K562 (cell line): ENCODE measurements at regions not wholly inside any gene's neighbourhood (a gene's known extent, or its start where the extent isn't known, plus 50 kb on each side); places are given as distances from the start of the nearest gene placed in this dataset.

Source experiments
- ATF4 ChIP-seq: fragments of 450-650 bp; formaldehyde crosslinking; IDR thresholded peaks from 2 replicates; pipeline ENCODE4 v1.4.0; 2022; ENCODE audit warnings: mild to moderate bottlenecking, moderate library complexity
- CTCF ChIP-seq, 3 experiments: IDR thresholded peaks in 2 of 3; conservative IDR thresholded peaks in 1 of 3; 2 replicates each; pipeline ENCODE4 v1.5.1; 2011 to 2012; ENCODE audit warnings: low read length in 3 of 3, mild to moderate bottlenecking in 3 of 3, control low read depth in 2 of 3, improper control_type of control experiment in 1 of 3, inconsistent platforms in 1 of 3, low read depth in 1 of 3, mixed read lengths in 1 of 3, moderate library complexity in 1 of 3; ENCODE audit not compliant: insufficient read depth in 2 of 3
- ETS1 ChIP-seq: conservative IDR thresholded peaks from 2 replicates; pipeline ENCODE4 v1.6.1; 2011; ENCODE audit warnings: low read depth, mild to moderate bottlenecking, low read length; ENCODE audit not compliant: control insufficient read depth
- FIP1L1 ChIP-seq: fragments of 200-400 bp; formaldehyde crosslinking; IDR thresholded peaks from 2 replicates; pipeline ENCODE4 v1.6.1; 2018; ENCODE audit warnings: mild to moderate bottlenecking, low read depth, low read length; ENCODE audit not compliant: poor library complexity, severe bottlenecking
- HDAC6 ChIP-seq: IDR thresholded peaks from 2 replicates; pipeline ENCODE4 v1.6.1; 2012; ENCODE audit warnings: low read depth, mild to moderate bottlenecking, control low read depth, inconsistent platforms, low read length, moderate library complexity
- HNRNPH1 ChIP-seq: fragments of 200-400 bp; formaldehyde crosslinking; optimal IDR thresholded peaks from 2 replicates; pipeline ENCODE3; 2017; ENCODE audit warnings: low read depth, mild to moderate bottlenecking, low read length, moderate library complexity
- L3MBTL2 ChIP-seq: fragments of 450-650 bp; IDR thresholded peaks from 2 replicates; pipeline ENCODE4 v1.6.1; 2016; ENCODE audit warnings: mild to moderate bottlenecking, moderate library complexity
- MAX ChIP-seq: sonication (generic); formaldehyde crosslinking; IDR thresholded peaks from 2 replicates; pipeline ENCODE4 v1.9.0; 2022; ENCODE audit warnings: mild to moderate bottlenecking, missing genetic modification reagents
- REST ChIP-seq, 2 experiments: fragments of 450-650 bp; formaldehyde crosslinking in 1 of 2; IDR thresholded peaks; 2 replicates each; pipeline versions ENCODE4 v1.4.0 to v1.6.1; 2014 to 2020; ENCODE audit warnings: mild to moderate bottlenecking in 2 of 2, borderline replicate concordance in 1 of 2, low read depth in 1 of 2
- TRIM28 ChIP-seq: fragments of 450-650 bp; IDR thresholded peaks from 2 replicates; pipeline ENCODE4 v1.6.1; 2017
- ZNF274 ChIP-seq: IDR thresholded peaks from 2 replicates; pipeline ENCODE4 v1.6.1; 2011; ENCODE audit warnings: low read depth, mild to moderate bottlenecking, low read length, moderate library complexity, borderline replicate concordance
- TF ChIP-seq, protein P1 (sequence below): fragments of 450-650 bp; IDR thresholded peaks from 2 replicates; pipeline ENCODE4 v1.6.1; 2017; ENCODE audit warnings: antibody characterized with exemption

DNA sequence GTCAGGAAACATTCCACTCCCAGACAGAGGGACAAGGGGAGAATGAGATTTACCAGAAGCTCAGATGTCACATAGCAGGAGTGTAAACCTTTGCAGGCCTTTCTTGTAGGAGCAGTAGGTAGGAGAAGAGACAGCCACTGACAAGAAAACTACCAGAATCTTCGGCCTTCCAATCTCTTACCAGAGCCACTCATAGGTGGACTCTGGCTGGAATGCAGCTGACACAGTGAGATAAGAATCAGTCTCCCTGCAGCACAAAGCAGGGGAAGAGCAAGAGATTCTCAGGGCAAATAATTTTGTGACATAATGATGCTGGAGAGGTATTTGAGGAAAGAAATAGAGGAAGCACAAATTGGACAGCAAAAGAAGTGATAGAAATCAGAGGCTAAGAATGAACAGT is 1534.5 kb downstream of the DPP10 start:
- TF ChIP-seq CTCF (IDR thresholded peaks at IDR 0.05 in 2 of 3, conservative IDR thresholded peaks at IDR 0.05 in 1 of 3; ENCODE audit: insufficient read depth in 2 of 3, low read depth in 1 of 3, low read length in 3 of 3) (no peak), HNRNPH1 (no peak), FIP1L1 (no peak), MAX (CRISPR knock-in tag) (no peak), TRIM28 (no peak), ETS1 (no peak), HDAC6 (no peak), REST (IDR thresholded peaks at IDR 0.05; ENCODE audit: borderline replicate concordance) (no peak), REST (CRISPR knock-in tag; IDR thresholded peaks at IDR 0.05; ENCODE audit: low read depth) (no peak), ATF4 (no peak), ZNF274 (no peak), L3MBTL2 (no peak)
- TF ChIP-seq, protein P1, sequence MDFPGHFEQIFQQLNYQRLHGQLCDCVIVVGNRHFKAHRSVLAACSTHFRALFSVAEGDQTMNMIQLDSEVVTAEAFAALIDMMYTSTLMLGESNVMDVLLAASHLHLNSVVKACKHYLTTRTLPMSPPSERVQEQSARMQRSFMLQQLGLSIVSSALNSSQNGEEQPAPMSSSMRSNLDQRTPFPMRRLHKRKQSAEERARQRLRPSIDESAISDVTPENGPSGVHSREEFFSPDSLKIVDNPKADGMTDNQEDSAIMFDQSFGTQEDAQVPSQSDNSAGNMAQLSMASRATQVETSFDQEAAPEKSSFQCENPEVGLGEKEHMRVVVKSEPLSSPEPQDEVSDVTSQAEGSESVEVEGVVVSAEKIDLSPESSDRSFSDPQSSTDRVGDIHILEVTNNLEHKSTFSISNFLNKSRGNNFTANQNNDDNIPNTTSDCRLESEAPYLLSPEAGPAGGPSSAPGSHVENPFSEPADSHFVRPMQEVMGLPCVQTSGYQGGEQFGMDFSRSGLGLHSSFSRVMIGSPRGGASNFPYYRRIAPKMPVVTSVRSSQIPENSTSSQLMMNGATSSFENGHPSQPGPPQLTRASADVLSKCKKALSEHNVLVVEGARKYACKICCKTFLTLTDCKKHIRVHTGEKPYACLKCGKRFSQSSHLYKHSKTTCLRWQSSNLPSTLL, result no peak
